ENCODE measurements at regions not wholly inside any gene's neighbourhood (a gene's known extent, or its start where the extent isn't known, plus 50 kb on each side); places are given as distances from the start of the nearest gene placed in this dataset.

DNA sequence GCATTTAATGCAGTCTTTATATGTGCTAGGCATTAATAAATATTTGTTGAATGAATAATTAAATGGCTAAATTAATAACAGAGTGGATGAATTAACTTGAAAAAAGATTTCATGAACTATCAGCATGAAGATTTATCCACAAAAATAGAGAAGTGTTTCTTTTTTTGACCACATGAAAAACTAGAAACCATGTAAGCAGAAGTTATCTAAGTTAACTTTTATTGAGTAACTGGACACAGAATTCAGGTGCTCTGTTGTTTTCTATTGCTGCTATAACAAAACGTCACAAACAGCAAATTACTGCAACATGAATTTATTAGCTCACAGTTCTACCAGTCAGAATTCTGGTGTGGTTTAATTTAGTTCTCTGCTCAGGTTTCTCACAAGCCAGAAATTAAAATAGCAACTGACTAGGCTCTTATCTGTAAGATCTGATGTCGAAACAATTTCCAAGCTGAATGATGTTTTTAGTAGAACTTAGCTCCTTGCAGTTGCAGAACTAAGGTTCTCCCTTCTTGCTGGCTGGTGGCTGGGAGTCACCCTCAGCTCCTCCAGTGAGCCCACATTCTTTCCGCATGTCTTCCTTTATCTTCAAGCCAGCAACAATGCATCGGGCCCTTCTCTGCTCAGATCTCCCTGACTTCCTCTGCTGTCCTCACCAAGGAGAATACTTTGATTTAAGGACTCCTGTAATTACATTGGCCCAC, 810.2 kb upstream of the ALCAM start:
- Histone ChIP-seq H3K4me1 (ENCODE audit: low read depth) (no peaks in the 10 kb centered on the region), H3K36me3 (ENCODE audit: low read depth) (no peaks in the 10 kb centered on the region), H3K4me3 (no peak overlapping the region), H3K9me3 (no peaks in the 10 kb centered on the region)
- DNase-seq (no peak), ATAC-seq (no peak)
- intact Hi-C loops (cut with DNase I, micrococcal nuclease) = no loop called here
- TF ChIP-seq, protein P1, sequence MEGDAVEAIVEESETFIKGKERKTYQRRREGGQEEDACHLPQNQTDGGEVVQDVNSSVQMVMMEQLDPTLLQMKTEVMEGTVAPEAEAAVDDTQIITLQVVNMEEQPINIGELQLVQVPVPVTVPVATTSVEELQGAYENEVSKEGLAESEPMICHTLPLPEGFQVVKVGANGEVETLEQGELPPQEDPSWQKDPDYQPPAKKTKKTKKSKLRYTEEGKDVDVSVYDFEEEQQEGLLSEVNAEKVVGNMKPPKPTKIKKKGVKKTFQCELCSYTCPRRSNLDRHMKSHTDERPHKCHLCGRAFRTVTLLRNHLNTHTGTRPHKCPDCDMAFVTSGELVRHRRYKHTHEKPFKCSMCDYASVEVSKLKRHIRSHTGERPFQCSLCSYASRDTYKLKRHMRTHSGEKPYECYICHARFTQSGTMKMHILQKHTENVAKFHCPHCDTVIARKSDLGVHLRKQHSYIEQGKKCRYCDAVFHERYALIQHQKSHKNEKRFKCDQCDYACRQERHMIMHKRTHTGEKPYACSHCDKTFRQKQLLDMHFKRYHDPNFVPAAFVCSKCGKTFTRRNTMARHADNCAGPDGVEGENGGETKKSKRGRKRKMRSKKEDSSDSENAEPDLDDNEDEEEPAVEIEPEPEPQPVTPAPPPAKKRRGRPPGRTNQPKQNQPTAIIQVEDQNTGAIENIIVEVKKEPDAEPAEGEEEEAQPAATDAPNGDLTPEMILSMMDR (IDR thresholded peaks at IDR 0.05) = no peak

DNA sequence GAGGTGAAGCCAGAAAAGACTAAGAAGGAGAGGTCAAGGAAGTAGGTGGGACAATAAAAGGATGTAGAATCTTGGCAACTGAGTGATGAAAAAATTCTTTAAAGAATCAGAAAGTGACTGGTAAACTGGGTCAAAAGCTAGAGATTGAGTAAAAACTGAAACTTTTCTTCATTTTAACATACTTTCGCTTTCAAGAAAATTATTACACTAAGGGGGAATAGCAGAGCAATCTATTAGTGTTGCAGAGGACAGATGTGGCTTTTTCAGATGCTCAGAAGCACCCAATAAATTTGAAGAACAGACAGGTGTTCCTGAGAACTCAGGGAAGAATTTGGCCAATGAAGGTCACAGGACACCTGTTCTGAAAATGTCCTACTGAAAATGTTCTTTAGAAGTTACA, 805.4 kb upstream of the ALCAM start:
- DNase-seq (no peak), ATAC-seq (no peak)
- TF ChIP-seq, protein P1 (IDR thresholded peaks at IDR 0.05) = no peak
- H3K4me1 ChIP-seq (ENCODE audit: low read depth) = no peaks in the 10 kb centered on the region
- H3K4me3 ChIP-seq = no peak overlapping the region
- intact Hi-C loops (cut with DNase I, micrococcal nuclease) = no loop called here
- H3K36me3 ChIP-seq (ENCODE audit: low read depth) = no peaks in the 10 kb centered on the region
- no peaks in the 10 kb centered on the region for H3K9me3 ChIP-seq

DNA sequence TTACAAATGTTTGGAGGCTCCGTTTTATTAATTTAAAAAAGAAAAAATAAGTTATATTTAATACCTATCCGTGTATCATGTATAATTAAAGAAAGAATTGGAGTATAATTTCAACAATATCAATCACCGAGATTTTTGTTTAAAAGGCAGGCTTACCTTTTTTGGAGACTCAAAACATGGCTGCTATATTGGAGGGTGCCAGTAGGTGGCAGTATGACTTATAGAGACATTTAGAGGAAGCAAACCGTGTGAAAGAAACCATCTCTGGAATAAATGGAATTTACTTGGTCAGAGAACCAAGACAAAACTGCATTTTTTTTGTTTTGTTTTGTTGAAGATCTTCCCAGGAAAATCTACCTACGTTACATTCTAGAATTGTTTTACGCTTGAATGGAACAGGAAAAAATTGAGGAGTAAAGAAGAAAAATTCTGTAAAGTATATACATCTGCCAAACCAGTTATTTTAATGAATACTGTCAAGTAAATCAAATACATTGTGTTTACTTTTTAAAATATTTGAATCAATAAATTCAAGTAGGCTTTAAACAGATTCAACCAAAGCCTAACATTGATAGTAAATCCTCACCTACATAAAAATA, 802.6 kb upstream of the ALCAM start:
- no peak overlapping the region for H3K4me3 ChIP-seq
- no peaks in the 10 kb centered on the region for H3K9me3 ChIP-seq
- no peaks in the 10 kb centered on the region for H3K36me3 ChIP-seq (ENCODE audit: low read depth)
- no peaks in the 10 kb centered on the region for H3K4me1 ChIP-seq (ENCODE audit: low read depth)
- ATAC-seq = no peak
- intact Hi-C loops (cut with DNase I, micrococcal nuclease) = no loop called here
- peak in 1 of 3 donors; percentile 79 for DNase-seq
- TF ChIP-seq, protein P1 (IDR thresholded peaks at IDR 0.05) = peak; percentile 67

DNA sequence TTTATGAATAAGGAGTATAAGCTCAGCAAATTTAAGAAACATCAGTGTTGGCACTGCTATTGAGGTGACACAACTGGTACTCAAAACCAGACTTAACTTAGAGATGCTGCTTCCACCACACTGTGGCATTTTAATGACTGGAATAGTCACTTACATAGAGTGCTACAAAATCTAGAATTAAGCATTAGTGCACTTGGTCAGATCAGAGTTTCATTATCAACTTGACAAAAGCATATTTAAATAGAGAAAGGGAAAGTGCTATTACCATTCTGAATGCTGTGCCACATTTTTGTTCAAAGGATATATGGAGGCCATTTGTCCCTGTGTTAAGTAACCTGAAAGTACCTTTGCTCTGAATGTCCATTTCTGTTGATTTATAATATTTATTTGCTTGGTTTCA, 800.7 kb upstream of the ALCAM start:
- DNase-seq = no peak
- Histone ChIP-seq H3K36me3 (ENCODE audit: low read depth) (no peaks in the 10 kb centered on the region), H3K4me3 (no peak overlapping the region), H3K9me3 (no peaks in the 10 kb centered on the region), H3K4me1 (ENCODE audit: low read depth) (no peaks in the 10 kb centered on the region)
- ATAC-seq = no peak
- intact Hi-C loops (cut with DNase I, micrococcal nuclease) = no loop called here
- TF ChIP-seq, protein P1 (IDR thresholded peaks at IDR 0.05) = no peak

DNA sequence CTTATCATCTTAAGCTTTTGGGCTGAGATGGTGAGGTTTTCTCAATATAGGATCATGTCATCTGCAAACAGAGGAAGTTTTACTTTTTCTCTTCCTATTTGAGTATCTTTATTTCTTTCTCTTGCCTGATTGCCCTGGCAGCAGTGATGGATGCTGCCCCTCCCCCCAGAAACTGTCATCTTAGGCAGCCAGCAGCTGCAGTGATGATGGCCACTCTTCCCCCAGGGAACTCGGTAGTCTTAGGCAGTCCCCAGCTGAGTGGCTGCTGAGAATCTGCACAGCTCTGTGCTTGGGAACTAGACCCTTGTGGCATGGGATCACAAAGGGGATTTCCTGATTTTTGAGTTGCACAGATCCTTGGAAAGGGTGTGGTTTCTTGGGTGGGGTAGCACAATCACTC, 791.1 kb upstream of the ALCAM start:
- H3K4me1 ChIP-seq (ENCODE audit: low read depth) = no peaks in the 10 kb centered on the region
- H3K36me3 ChIP-seq (ENCODE audit: low read depth) = no peaks in the 10 kb centered on the region
- ATAC-seq (no peak), DNase-seq (no peak)
- H3K4me3 ChIP-seq = no peak overlapping the region
- peaks cover 35% of the 10 kb centered on the region for H3K9me3 ChIP-seq
- TF ChIP-seq, protein P1 (IDR thresholded peaks at IDR 0.05) = no peak
- intact Hi-C loops (cut with DNase I, micrococcal nuclease) = no loop called here
